GM12892 (cell line): ENCODE measurements at regions not wholly inside any gene's neighbourhood (a gene's known extent, or its start where the extent isn't known, plus 50 kb on each side); places are given as distances from the start of the nearest gene placed in this dataset.

Source experiments
- POLR2A ChIP-seq: IDR thresholded peaks from 2 replicates; pipeline ENCODE4 v1.6.1; 2011; ENCODE audit warnings: low read depth, low read length, control low read depth
- POLR2AphosphoS5 ChIP-seq: IDR thresholded peaks from 2 replicates; pipeline ENCODE4 v1.6.1; 2011; ENCODE audit warnings: low read depth, low read length, control low read depth
- TAF1 ChIP-seq: IDR thresholded peaks from 2 replicates; pipeline ENCODE4 v1.6.1; 2011; ENCODE audit warnings: low read depth, mild to moderate bottlenecking, control low read depth, low read length, borderline replicate concordance

DNA sequence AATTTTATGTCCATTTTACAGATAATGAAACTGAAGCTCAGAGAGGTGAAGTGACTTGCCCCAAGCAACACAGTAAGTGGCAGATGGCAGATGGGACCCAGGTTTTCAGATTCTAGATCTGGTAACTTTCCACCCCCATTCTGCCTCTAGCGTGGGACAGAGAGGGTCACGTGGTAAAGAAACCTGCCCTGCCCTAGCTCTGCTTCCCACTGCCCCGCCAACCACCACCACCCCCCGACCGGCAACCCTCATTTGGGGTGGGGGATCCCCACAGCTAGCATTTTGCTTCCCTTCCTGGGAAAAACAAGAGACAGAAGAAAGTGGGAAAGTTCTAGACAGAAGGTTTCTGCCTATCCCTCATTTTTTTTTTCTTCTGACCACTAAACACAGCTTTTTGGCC is 172.5 kb downstream of the ACTL7B start:
- TF ChIP-seq POLR2AphosphoS5, result no peak
- TF ChIP-seq TAF1, result no peak
- TF ChIP-seq POLR2A, result no peak
